Epithelial cell of prostate (primary cell): ENCODE measurements at regions not wholly inside any gene's neighbourhood (a gene's known extent, or its start where the extent isn't known, plus 50 kb on each side); places are given as distances from the start of the nearest gene placed in this dataset.

Experiments used
- DNase-seq: peaks from one replicate; pipeline ENCODE4 v3.0.0-alpha.2; 2011; ENCODE audit warnings: low read depth, low spot score
- H3K27ac ChIP-seq: fragments of 450-650 bp; 2 replicates; pipeline ENCODE4 v1.5.1; 2017; ENCODE audit warnings: mild to moderate bottlenecking

DNA sequence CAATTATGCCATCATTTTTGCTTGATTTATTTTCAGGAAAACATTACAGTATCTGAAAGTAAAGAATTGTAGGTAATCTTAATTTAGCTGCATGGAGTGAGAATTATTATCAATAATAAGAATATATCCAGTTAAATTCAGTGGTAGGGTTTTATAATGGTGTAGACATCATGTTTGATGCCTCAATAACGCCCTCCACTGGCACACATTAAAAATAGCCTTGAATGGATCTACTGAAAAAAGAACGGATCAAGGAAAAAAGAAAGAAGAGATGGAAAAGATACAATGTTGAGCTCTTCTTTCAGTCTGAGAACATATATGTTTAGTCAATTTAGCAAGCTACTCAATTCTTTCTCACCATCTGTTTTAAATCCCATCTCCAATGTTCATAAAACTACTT is 319.2 kb downstream of the CDC14C start:
- H3K27ac ChIP-seq = no peak overlapping the region
- DNase-seq = no peak

DNA sequence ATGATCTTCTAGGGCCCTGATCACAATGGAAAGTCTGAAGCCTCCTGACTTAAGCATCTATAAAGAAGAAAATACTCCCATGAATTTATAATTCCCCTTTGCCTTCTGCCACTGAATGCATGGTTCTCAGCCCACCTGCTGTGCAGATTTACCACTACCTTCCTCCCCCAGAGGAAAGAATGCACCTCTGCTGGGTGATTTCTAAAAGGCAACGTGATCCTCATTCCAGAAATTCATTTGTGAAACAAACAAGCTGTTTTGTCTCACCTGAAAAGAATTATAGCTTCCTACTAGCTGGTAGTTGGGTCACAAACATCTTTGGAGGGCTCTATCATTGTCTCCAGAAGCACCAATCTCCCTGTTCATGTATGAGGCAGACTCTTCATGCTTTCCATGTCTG is 320.2 kb downstream of the CDC14C start:
- H3K27ac ChIP-seq = no peak overlapping the region
- DNase-seq = no peak

DNA sequence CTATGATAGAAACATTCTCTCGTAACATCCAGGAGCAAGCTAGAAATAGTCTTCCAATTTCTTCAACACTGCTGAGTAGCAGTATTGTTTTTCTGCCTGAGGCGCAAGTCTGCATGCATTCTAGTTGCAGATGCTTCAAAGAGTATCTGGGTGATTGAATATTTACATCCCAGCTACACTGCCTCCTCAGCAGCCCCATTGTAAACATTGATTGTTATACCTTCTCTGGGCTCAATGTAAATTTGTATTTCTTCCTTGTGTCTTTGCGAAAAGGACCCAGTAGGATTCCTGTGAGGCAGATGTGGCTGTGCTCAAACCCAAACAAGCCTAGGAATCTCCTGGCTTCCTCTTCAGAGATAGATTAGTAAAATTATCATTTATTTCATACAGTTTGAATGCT is 320.7 kb downstream of the CDC14C start:
- H3K27ac ChIP-seq = no peak overlapping the region
- DNase-seq = no peak

DNA sequence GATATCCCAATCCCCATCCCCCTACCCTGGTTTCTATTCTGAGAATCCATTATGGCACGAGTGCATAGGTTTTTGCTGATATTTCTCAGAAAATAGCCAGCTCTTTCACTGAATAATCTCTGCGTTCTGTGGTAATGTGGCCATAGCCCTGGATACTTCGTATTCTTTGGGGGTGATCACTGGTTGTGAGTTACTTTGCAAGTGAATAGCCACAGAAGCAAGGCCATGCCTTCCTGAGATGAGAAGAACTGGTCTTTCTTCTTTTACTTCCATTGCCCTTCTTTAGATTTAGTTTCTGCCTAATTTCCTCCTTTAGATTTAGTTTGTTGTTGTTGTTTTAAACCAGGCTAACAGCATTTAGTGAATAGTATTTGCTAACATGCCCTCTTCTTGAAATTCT is 323.4 kb downstream of the CDC14C start:
- H3K27ac ChIP-seq = no peak overlapping the region
- no peak for DNase-seq

DNA sequence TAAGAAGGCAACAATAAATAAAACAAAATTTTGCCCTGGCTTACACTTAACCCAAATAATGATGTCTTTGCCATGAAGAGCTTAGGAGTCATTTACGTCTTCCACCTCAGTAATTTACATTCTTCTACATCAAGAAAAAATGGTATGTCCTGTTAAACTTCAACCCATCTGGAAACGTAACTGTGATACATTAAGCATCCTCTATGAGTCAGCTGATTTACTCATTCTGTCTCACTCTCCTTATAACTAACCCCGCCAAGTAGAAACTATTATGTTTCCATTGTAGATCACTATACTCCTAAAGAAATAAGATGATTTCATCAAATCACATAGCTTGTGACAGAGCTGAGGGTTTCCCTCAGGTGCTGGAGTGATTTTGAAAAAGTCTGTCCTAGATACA is 330.7 kb downstream of the CDC14C start:
- H3K27ac ChIP-seq = no peak overlapping the region
- peak; percentile 33 for DNase-seq

DNA sequence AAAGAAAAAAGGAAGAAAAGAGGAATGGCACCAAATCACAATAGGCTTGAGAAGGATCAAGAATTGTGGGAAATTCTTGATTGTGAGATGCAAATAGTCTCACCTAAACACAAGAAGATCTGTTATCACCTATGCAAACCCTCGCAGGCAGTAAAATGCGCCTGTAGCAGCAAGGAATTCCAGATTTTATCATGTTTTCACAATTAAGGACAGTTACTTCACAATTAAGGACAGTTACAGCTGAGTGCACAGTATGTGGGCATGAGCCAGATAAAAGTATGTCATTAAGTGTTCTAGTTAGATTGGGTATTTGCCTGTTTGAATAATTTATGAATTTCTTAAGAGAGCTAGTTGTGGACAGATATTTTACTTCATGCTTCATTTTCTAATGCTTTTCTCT is 336.2 kb downstream of the CDC14C start:
- no peak overlapping the region for H3K27ac ChIP-seq
- DNase-seq = no peak

DNA sequence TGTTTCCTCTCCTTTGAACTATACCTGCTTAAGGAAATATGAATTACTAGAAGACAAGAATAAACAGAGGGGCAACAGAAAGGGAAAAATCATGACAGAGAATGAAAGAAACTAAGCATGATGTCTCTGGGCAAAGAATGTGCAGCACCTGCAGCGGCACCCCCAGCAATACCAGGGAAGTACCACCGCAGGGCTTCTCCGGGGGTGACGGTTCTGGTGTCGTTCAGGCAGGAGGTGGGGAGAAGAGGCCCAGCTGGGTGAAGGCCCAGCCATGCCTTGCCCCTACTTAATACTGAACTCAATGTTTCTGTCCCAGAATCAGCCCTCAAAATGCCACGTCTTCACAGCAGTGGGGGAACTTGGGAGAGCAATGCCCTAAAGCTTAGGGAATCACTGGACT is 337.6 kb downstream of the CDC14C start:
- no peak for DNase-seq
- H3K27ac ChIP-seq = no peak overlapping the region

DNA sequence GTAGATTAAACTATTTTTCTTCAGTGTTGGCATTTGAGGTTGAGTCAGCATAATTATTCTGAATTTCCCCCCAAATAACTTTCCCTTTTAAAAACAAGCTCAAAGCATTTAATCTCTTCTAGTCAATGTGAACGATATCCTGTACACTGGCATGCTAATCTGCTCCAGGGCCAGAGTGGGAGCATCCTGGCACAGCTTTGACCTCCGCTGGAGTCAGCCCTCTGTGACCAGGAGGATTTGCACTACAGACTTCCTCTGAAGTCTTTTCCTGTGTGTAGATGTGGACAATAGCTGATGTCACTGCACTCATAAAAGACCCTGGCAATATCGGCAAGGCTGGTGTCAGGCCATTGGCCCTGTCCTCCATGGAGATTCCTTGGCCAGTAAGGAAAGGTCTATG is 340.2 kb downstream of the CDC14C start:
- no peak overlapping the region for H3K27ac ChIP-seq
- no peak for DNase-seq

DNA sequence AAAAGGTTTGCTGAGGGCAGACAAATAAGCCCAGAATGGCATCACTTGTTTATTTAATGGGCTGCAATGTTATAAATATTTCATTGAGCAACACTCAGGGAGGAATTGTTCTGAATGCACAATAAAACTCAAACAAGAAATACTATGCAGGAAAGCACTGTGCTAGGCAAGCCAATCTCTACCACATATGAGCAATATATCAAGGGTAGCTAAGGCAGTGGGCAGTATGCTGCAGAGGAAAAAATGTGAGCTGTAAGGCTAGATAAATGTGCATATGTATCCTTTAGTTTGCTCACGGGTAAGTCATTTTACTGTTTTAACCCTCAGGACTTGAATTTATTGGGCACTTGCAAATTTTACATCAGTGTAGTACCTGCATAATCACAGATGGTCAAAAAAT is 349.6 kb downstream of the CDC14C start:
- H3K27ac ChIP-seq = no peak overlapping the region
- DNase-seq = no peak

DNA sequence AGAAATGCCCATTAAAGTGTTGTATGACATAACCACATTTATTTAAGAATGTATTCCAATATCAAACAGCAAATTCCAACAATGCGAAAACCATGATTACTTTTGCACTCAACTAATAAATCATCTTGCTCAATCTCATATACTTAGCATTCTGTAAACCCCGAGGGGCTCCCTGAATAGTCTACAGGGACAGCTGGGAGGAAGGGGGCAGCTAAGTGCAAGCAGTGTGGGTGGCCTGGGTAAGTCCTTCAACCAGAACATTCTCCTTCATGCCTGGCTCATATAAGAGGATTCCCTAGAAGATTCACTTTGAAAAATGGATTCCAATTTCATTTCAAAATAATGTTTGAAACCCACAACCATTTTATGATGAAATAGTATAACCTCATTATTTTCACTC is 355.5 kb downstream of the CDC14C start:
- no peak for DNase-seq
- no peak overlapping the region for H3K27ac ChIP-seq

DNA sequence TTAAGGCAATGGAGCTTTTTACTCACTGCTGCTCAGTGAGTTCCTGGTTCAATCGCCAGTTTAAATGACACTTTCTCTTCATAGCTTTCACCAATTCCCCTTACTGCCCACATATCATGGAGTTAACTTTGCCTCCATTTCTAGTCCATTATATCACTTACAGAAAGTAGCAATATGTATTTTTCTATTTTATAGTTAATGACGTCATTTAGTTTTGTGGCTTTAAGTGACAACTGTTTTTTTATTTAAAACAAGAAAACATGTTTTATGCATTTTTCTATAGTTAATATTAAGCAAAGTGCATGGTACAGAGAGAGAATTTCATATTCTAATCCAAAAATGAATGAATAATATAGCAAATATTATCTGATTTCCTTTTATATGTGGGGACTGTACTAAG is 363.3 kb downstream of the CDC14C start:
- H3K27ac ChIP-seq = no peak overlapping the region
- DNase-seq = no peak

DNA sequence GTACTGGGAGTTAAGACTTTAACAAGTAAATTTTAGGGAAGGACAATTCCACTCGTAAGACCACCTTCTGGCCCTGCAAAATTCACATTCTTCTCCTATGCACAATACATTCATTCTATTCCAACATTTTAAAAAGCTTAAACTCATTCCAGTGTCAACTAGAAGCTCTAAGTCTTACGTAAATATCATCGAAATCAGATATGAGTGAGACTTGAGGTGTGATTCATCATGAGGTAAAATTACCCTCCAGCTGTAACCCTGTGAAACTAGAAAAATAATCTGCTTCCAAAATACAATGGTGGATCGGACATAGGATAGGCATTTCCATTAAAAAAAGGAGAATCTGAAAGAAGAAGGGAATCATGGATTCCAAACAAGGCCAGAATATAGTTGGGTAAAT is 370.3 kb downstream of the CDC14C start:
- H3K27ac ChIP-seq = peak overlapping the region; percentile 93

DNA sequence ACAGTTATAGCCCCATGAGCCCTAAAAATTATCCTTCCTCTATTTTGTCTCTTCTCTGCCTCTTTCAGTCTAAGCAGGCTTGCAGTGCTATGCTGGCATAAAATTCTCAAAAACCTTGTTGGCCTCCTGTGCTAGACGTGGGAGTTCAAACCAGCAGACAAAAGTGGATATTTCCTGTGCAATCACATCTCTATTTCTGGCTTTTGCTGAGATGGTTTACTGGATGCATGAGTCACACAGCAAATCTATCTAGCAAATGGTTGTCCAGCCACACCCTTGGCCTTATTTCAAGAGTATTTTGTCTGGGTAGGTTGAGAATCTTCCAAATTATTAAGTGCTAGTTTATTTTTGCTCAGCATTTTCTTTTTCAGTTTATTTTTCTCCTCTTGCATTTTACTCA is 370.8 kb downstream of the CDC14C start:
- peak overlapping the region; percentile 93 for H3K27ac ChIP-seq
- DNase-seq = peak; percentile 62

More for the DNA sequence above, 370.3 kb downstream of the CDC14C start:
- peak; percentile 40 for DNase-seq

DNA sequence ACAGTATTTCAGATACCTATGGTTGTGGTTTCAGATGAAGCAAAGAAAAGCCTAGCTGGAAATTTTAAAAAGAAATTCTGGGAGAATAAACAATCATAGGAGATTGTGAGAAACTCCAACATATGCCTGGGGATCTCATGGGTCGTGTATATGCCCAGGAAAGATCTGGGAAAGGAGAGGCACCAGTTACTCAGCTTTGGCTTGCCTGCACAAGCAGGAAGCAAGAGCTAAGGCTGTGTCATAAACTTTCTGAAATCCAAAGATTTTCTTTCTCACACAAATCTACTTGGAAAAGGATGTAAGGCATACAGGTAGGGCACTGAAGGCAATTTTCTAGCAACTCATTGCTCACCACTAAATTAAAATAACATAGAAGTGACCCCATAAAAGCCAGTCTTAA is 373.6 kb downstream of the CDC14C start:
- H3K27ac ChIP-seq = peak overlapping the region; percentile 41
- DNase-seq = no peak

DNA sequence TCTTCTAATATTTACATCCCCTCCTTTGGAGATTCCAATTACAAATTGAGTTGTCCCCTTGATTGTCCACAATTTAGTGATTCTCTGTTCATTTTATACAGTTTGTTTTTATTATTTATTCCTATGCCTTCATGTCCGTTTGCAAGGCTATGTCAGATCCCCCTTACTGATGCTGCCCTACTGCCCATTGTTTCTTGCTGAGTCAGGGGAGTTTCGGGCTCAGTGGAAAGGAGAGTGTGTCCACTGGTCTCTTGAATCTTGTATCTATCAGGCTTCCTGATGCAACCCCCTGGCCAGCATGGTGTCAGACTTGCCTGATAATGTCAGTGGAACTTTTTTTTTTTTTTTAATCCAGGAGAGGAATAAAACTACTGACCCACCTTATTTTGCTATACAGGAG is 384.4 kb downstream of the CDC14C start:
- no peak overlapping the region for H3K27ac ChIP-seq
- no peak for DNase-seq

DNA sequence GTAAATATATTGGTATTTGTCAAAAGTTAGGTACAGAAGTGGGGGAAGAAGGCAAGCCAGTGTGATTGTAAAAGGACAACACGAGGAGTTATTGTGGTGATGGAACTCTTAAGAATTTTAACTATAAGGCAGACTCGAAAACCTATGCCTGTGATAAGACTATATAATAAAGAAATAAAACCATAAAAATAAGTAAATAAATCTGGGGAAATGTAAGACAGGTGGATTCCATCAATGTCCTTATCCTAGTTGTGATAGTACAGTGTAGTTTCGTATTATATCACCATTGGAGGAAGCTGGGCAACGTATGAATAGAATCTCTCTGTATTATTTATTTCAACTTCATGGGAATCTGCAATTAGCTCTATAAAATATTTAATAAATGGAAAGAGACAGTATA is 395.7 kb downstream of the CDC14C start:
- no peak for DNase-seq

DNA sequence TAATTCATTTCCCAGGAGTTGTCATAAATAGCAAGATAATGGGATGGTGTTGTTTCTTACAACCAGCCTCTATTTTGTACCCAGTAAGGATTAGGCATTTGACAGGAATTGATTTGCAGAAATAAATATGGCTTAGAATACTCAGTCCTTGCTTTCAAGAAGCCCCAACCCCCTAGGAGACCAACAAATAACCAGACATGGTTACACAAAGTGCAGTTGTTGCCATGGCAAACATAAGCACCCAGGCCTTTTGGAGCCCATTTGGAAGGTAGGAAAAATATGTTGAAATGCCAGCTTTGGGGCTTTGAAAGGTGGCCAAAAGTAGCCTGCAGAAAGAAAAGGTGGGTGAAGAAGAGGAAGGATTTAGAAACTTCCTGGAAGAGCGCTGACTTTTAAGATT is 397.5 kb downstream of the CDC14C start:
- DNase-seq = no peak
- H3K27ac ChIP-seq = no peak overlapping the region

More for the DNA sequence above, 395.7 kb downstream of the CDC14C start:
- no peak overlapping the region for H3K27ac ChIP-seq

DNA sequence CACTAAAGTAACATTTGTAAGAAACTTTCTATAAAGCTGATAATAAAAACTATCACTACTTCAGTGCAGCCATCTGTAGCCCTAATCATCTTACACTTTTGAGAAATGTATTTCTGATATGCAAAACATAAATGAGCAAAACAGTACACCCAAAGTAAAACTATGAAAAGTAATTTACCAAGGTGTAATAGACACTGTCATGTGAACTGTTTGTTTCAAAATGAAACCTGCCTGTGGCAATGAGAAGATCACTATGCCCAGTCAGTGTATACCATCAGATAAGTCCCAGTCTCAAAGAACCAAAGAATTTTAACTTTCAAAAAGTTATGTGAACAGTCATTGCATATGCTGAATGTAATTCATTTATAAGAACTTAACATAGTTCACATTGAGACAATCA is 398.1 kb downstream of the CDC14C start:
- no peak overlapping the region for H3K27ac ChIP-seq

DNA sequence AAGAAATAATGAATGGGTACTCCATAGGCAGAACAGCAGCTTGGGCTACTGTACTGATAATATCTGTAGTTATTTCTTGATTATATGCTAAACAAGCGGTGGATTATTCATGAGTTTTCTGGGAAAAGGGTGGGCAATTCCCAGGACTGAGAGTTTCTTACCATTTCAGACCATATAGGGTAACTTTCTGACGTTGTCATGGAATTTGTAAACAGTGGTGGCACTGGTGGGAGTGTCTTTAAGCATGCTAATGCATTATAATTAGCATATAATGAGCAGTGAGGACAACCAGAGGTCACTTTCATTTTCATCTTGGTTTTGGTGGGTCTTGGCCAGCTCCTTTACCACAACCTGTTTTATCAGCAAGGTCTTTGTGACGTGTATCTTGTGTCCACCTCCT is 399.7 kb downstream of the CDC14C start:
- no peak overlapping the region for H3K27ac ChIP-seq
- DNase-seq = no peak

More for the DNA sequence above, 398.1 kb downstream of the CDC14C start:
- DNase-seq = no peak

DNA sequence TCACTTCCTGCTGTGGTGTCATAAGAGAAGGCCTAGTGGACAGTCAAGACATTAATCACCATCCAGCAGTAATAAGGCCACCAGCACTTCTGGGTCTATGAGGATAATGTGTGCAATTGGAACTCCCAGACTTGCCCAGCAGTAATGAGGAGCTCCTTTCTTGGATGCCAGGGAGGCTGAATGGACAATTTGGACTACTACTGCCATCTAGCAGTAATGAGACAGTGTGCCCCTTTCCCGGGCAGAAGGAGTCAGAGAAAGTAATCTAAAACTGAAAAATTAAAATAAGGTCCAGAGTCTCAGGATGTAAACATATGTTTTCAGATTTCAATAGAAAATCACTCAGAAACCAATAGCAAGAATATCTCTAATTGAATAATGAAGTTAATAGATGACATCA is 400.4 kb downstream of the CDC14C start:
- DNase-seq = peak; percentile 5
- H3K27ac ChIP-seq = no peak overlapping the region

DNA sequence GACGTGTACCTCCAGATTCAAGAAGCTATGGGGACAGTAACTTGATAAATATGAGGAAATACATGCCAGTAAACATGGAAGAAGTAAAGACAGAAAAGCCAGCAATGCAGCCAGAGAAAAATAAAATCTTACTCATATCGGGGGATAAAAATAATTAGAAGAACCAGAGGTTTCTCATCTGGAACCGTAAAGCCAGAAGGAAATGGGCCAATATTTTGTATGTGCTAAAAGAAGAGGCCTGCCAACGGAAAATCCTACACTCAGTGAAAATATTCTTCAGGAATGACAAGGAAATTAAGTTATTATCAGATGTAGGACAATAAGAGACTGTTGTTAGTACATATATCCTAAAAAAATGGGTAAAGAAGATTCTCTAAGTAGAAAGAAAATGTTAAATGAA is 401.2 kb downstream of the CDC14C start:
- no peak for DNase-seq
- no peak overlapping the region for H3K27ac ChIP-seq

DNA sequence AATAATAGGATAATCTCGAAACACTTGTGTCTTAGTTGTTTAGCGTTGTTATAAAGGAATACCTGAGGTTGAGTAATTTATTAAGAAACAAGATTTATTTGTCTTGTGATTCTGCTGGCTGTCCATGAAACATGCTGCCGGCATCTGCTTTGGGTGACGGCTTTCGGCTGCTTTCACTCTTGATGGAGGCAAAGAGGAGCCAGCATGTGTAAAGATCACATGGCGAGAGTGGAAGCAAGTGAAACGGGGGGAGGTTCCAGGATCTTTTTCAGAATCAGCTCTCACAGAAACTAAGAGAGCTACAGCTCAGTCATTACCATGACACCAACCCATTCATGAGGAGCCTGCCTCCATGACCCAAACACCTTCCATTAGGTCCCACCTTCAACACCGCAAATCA is 402.8 kb downstream of the CDC14C start:
- H3K27ac ChIP-seq = no peak overlapping the region
- no peak for DNase-seq

DNA sequence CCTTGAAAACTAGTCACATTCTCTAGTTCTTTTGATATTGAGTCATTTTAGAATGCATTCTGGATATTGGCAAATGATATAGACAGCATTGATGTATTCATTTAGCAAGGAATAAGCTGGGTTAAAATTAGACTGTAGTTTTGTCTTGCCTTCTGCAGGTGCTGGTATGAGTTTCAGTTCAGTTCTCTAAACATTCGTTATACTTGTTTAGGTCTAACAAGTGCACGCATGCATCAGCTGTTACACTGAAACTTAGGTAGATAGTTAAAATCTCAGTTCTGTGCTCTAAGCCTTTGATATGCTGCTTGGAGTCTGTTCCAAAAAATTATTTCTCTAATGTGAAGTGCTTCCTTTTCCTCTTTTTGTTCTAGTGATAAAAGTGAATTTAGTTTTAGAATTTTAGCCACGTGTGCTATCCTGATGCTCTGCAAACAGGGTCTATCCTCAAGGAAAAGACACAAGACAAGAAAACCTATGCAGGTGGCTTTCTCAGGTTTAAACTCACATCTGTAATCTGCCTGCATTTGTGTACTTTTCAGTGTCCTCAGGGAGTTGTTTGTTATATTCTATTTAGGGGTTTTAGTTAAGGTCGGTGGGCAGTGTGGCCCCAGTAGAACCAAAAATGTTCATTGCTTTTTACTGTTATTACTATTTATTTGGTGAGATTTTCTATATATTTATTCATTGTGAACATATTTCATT is 409.0 kb downstream of the CDC14C start:
- no peak overlapping the region for H3K27ac ChIP-seq
- DNase-seq = no peak
